Fibroblast of peridontal ligament (primary cell): ENCODE measurements at regions not wholly inside any gene's neighbourhood (a gene's known extent, or its start where the extent isn't known, plus 50 kb on each side); places are given as distances from the start of the nearest gene placed in this dataset.

ENCODE experiments used
- DNase-seq: peaks from one replicate; pipeline ENCODE4 v3.0.0-alpha.2; 2010; ENCODE audit errors: extremely low read depth

DNA sequence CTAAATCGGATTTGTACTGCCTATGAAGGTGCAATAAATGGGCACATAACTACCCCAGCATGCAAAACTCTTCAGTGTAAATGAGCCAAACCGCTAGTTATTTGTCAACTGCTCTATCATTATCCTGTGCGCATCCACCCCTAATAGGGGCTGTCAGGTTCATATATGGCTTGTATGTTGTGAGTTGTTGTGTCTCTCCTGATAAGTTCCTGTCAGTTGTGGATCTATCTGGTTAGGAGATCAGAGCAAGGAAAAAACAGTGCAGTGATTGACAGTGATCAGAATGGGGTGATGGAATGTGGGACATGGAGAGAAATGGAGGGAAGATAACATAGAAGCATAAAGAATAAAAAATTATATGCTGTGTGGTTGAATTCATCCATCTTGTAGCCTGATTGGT, 686.9 kb upstream of the ID4 start:
- no peak for DNase-seq

DNA sequence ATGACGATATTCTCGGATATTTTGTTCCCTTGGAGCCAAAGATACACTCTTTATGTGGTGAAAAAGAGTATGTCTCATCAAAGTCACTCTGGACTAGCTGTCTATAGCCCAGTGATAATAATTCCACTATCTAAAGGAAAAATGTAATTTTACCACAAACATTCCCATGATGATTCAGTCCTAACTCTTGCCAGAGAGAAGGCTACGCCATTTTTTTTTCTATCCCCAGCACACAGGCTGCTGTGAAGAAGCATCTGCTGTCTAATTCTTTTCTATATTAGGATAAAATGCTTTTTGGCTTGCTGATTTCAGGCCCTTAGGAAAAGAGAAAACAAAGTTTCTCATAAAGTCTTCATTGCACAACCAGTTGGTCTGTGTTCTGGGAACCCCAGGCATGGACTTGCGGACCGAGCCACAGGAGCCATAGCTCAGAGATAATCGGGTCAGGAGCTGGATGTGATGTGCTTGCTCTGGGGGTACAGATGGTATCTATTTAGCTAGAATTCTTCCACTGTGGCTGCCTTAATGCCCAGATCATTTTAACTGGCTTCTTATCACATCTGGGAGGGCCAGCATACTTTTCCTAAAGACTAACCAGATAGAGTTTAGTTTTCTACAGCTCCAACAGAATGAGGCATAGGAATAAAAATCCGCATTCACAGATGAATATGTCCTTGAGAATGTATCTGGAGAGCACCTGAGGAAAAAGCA, 683.7 kb upstream of the ID4 start:
- DNase-seq = peak; percentile 17

DNA sequence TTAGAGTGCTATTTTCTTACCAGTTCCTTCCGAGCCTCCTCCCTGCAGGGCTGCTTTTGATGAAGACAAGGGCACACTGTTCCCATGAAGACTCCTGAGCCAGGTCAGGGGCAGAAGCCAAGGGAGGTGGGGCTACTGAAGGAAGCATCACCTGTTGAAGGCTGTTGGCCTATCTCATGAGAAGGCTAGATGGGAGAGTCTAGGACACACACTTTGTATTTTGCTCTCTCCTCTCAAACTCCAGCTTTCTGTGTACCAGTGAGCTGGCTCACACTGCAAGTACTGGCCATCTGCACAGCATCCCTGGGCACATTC, 683.2 kb upstream of the ID4 start:
- no peak for DNase-seq

DNA sequence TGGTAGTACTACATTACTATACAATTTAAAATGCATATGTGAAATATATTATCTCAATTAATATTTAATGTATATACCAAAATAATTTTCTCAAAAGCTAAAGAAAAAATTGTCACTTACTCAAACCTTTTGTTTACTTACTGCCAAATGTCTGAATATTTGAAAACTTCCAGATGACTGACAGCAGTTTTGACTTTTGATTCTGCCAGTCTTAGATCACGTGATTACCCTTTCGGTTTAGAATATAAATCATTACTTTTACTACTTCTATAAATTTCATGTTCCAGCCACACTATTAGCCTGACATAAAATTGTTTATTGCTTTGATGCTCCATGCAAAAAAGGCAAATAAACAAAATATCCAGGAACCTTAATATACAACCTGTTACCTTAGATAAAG, 680.7 kb upstream of the ID4 start:
- no peak for DNase-seq

DNA sequence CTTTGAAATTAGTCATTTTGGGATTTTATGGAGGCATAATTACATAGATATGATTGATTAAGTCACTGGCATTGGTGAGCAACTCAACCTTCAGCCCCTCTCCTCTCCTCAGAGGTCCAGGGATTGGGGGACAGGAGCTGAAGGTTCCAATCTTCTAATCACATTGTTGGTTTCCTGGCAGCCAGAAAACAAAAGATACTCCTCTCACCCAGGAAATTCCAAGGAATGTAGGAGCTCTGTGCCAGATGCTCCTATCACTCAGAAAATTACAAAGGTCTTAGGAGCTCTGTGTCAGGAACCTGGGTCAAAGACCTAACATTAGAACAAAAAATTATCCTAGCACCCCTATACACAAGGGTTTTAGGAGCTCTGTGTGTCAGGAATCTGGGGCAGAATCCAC, 679.7 kb upstream of the ID4 start:
- no peak for DNase-seq

- DNase-seq = no peak
These were observed 678.6 kb upstream of the ID4 start for GRCh38 chr6:19158586-19158985.

DNA sequence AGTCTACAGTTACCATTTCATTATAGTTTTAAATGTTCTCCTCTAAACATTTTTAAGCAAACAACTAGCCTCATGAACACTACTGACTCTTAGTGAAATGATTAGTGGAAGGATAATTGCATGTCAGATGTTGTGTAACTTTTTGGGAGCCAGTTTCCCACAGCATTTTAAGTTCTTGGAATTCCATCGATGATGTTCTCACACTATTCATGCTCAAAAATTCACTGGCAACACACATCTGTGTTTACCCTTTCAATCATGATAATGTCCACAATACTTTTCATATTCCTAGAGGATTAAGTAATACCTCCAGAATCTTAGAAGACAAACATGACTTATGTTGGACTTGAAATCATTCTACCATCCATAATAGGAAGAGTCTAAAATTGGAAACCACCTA, 678.1 kb upstream of the ID4 start:
- DNase-seq = peak; percentile 1

DNA sequence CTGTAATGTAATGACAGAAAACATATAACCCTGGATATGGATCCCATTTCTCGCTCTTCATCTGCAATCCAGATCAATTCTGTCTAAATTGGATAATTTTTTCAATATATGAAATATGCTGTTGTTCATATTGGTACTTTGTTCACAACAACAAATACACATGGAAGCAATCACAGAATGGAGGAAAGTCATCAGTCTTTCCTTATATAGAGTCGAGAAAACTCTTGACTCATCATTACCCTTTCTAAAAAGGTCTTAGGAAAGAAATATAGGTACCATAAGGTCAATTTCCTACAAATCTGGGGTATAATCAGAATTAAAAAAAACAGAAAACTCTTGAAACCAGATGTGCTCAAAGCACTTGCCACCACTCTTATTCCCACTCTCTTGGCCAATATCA, 677.6 kb upstream of the ID4 start:
- no peak for DNase-seq

DNA sequence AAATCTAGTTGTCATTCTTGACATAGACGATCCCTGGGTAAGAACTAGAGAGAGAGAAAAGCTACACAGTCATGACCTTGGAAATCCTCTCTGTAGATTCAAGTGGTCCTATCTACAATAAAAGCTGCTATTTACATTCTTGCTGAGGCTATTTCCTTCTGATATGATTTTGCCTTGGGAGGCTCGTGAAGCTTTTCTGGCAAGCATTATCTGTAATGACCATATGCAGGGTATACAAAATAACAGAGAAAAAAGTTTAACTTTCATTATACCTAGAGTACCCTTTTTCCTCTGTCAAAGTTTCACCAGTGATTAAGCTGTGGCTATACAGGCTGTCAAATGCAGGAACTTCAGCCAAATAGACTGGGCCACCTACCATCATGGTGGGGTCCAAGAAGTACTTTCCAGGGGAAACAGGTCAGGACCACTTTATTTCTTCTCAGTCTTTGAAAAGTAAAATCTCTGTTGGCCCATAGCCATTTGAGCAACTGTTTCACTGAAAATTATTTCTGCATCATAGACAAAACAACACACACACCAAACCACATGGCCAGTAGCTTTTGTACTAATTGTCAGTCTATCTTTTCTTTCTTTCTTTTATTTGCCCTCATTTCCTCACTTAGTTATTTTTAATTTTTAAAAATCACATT, 677.0 kb upstream of the ID4 start:
- DNase-seq = no peak

DNA sequence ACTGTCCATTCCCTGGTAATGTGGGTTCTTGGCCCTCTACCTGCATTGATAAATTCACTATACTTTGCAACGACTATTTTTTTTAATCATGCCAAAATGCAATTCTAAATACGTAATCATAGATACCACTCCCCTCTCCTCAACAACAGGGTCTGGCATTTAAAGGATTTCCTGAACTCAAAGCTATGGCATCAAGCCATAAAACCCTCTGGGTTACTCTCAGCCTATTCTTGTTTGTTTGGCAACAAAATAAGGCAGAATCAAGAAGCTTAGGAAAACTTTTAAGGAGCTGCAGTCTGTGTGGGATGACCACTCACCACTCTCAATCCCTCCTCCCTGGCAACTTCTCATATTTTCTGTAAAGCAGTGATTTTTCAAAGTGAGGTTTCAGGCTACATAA, 669.9 kb upstream of the ID4 start:
- DNase-seq = no peak

DNA sequence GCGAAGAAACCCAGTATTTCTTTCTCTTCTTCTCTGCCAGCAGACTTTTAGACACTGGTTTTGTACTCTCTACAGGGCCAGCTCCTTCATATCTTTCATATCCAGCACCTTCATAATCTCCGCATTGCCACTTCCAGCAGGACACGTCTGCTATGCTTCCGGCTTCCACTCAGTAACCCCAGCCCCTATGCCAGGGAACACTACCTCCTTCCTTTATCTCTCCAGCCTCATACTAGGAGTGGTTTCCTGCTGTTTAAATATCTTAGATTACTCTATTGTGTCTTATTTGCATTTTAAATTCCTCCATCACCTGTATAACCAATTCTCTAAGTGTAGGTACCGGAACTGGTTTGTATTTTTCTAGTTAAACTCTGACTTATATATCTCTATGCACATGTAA, 667.8 kb upstream of the ID4 start:
- DNase-seq = no peak

GRCh38 chr6:19175023-19175422, 662.1 kb upstream of the ID4 start:
- DNase-seq = no peak

GRCh38 chr6:19180348-19181072, 656.7 kb upstream of the ID4 start:
- no peak for DNase-seq

DNA sequence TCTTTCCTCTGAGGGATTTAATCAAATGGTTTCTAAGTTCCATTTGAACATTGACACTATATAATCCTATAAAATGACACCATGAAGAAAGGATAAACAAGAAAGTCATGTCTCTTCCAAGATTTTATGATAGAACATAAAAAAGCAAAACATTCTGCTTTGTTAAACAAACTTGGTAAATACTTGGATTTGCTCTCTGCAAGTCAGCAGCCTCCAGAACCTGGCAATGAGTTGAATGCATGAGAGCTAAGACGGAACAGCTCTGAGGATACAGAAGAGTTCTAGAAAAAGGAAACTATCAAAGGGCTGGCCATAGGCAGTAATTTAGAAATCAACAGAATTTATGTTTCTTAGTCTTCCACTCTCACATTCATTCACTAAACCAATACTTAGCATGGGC, 656.0 kb upstream of the ID4 start:
- DNase-seq = no peak

DNA sequence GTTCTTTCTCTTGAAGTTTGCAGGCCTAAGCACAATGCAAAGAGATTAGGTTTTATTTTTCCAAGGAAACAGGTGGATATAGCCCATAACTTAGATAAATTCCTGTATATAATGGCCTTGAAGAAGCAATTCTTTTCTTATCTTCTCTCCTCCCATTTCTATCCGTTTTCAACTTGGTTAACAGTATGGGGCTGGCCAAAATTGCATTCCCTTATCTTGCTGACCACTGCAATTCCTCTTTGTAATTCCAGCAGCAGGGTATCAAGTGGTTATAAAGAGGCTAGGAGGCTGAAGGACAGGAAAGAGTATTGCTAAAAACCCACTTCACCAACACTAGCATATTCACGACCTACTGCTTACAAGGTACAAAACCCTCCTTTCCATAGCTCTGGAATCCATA, 643.5 kb upstream of the ID4 start:
- DNase-seq = no peak

DNA sequence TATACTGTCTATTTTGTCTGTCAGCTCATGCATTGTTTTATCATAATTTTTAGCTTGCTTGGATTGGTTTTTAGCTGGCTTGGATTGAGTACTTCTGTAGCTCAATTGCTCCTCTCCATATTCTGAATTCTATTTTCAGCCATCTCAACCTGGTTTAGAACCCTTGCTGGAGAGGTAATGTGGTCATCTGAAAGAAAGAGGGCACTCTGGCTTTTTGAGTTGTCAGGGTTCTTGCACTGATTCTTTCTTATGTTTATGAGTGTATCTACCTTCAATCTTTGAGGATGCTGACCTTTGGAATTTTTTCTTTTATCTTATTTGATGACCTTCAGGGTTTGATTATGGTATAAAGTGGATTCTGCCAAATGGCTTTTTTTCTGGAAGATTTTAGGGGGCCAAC, 632.7 kb upstream of the ID4 start:
- no peak for DNase-seq

- no peak for DNase-seq
These were observed 632.1 kb upstream of the ID4 start for GRCh38 chr6:19205076-19205475.

- no peak for DNase-seq
These were observed 628.0 kb upstream of the ID4 start for GRCh38 chr6:19209202-19209601.

- DNase-seq = no peak
These were observed 626.1 kb upstream of the ID4 start for GRCh38 chr6:19210849-19211590.

DNA sequence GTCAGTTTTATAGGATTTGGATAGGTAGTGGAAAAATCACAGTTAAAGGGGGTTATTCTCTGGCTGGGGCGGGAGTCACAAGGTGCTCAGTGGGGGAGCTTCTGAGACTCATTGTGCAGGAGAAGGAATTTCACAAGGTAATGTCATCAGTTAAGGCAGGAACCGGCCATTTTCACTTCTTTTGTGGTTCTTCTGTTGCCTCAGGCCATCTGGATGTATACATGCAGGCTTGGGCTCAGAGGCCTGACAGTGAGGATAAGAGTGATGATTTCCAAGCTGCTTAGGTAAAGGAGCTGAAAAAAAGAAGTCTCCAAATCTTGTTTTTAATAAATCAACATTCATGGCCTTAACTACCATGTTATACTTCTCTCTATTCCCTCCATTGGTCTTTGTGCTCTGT, 622.9 kb upstream of the ID4 start:
- no peak for DNase-seq

DNA sequence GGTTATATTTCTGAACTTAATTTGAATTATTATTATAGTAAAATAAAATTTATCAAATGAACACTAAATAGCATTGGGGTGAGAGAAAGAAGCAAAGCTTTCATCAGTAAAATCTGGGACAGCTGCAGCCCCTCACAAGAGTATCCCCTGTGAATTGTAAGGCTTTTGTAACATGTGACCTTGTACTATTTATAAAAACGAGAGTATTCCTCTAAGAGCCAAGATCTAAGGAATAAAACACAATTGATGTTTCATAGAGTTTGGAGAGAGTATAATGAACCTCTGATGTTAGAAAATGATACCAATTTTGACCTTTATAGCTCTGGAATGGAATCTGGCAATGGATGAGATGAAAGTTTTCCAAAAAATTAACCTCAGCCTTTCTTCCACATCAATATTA, 617.2 kb upstream of the ID4 start:
- no peak for DNase-seq

GRCh38 chr6:19231878-19232561, 605.1 kb upstream of the ID4 start:
- DNase-seq = no peak
